Spleen (tissue), 7 donors: ENCODE measurements at regions not wholly inside any gene's neighbourhood (a gene's known extent, or its start where the extent isn't known, plus 50 kb on each side); places are given as distances from the start of the nearest gene placed in this dataset.

Experiments
- POLR2A ChIP-seq, 3 donors: fragments of 450-650 bp; IDR thresholded peaks; one replicate each; pipeline ENCODE4 v1.5.1; 2017; ENCODE audit warnings: antibody characterized with exemption in 3 of 3, mild to moderate bottlenecking in 1 of 3
- TF ChIP-seq, protein P1 (sequence below), 11 experiments: fragments of 200-600 bp in 7 of 11; fragments of 450-650 bp in 4 of 11; sonication (generic) in 4 of 11; IDR thresholded peaks in 8 of 11; conservative IDR thresholded peaks in 3 of 11; 1 replicate in 7 of 11; 2 replicates in 4 of 11; pipeline versions ENCODE4 v1.4.0 to v1.8.0; 2016 to 2021; ENCODE audit warnings: antibody characterized with exemption in 11 of 11, inconsistent platforms in 4 of 11, mild to moderate bottlenecking in 1 of 11
- donor health status: DM: no; HTN: no; CAD: no; lungs with moderate emphysema.
- donor health status: DM: no; HTN: no; CAD: no.
- donor health status: DM: no; HTN: no; CAD: no.

DNA sequence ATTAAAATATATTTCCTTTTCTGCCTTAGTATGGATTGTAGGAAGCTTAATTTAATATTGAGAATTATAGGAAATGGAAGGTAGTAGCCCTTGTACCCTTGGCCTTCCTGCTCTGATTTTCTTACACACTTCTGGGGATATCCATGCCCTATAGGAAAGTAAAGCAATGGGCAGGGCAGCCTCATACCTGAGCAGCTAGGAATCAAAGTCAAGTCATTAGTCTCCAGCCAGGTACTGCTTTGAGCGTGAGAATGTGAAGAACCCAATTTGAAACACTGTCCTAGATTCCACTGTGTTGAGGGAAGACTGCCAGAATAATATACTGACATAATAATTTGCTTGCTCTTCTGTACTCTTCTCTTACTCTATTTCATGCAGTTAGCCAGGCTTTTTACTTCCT, 51.0 kb upstream of the L3MBTL3 start:
- TF ChIP-seq, protein P1, sequence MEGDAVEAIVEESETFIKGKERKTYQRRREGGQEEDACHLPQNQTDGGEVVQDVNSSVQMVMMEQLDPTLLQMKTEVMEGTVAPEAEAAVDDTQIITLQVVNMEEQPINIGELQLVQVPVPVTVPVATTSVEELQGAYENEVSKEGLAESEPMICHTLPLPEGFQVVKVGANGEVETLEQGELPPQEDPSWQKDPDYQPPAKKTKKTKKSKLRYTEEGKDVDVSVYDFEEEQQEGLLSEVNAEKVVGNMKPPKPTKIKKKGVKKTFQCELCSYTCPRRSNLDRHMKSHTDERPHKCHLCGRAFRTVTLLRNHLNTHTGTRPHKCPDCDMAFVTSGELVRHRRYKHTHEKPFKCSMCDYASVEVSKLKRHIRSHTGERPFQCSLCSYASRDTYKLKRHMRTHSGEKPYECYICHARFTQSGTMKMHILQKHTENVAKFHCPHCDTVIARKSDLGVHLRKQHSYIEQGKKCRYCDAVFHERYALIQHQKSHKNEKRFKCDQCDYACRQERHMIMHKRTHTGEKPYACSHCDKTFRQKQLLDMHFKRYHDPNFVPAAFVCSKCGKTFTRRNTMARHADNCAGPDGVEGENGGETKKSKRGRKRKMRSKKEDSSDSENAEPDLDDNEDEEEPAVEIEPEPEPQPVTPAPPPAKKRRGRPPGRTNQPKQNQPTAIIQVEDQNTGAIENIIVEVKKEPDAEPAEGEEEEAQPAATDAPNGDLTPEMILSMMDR (IDR thresholded peaks at IDR 0.05 in 8 of 11, conservative IDR thresholded peaks at IDR 0.05 in 3 of 11), result no peak
- no peak for TF ChIP-seq POLR2A (IDR thresholded peaks at IDR 0.05)
